Gastroesophageal sphincter (tissue), 4 donors: ENCODE measurements at regions not wholly inside any gene's neighbourhood (a gene's known extent, or its start where the extent isn't known, plus 50 kb on each side); places are given as distances from the start of the nearest gene placed in this dataset.

ENCODE experiments used
- ATAC-seq: fragments of 150-250 bp; one replicate; pipeline ENCODE4 v1.9.1; 2016; ENCODE audit warnings: mild to moderate bottlenecking, moderate library complexity
- H3K27ac ChIP-seq, 4 donors: fragments of 200-600 bp; sonication (generic) in 3 of 4; 1 replicate in 3 of 4; 2 replicates in 1 of 4; pipeline ENCODE4 v1.5.1; 2016 to 2019
- H3K27me3 ChIP-seq: fragments of 200-600 bp; sonication (generic); one replicate; pipeline ENCODE4 v1.5.1; 2019
- H3K36me3 ChIP-seq, 2 donors: fragments of 200-600 bp; sonication (generic); one replicate each; pipeline ENCODE4 v1.5.1; 2019; ENCODE audit warnings: control low read depth in 1 of 2
- H3K4me1 ChIP-seq, 3 donors: fragments of 200-600 bp; sonication (generic); 1 replicate in 2 of 3; 2 replicates in 1 of 3; pipeline ENCODE4 v1.5.1; 2016 to 2019; ENCODE audit warnings: control low read depth in 2 of 3
- H3K4me3 ChIP-seq, 2 donors: fragments of 200-600 bp; sonication (generic); one replicate each; pipeline ENCODE4 v1.5.1; 2019; ENCODE audit warnings: mild to moderate bottlenecking in 1 of 2, moderate library complexity in 1 of 2
- H3K9me3 ChIP-seq, 3 donors: fragments of 200-600 bp; sonication (generic); one replicate each; pipeline ENCODE4 v1.5.1; 2017 to 2019; ENCODE audit warnings: control low read depth in 2 of 3
- CTCF ChIP-seq, 4 experiments: fragments of 200-600 bp in 2 of 4; fragments of 450-650 bp in 2 of 4; sonication (generic) in 1 of 4; IDR thresholded peaks; one replicate each; pipeline ENCODE4 v1.5.1; 2017 to 2019; ENCODE audit warnings: antibody characterized with exemption in 4 of 4, mild to moderate bottlenecking in 2 of 4, moderate library complexity in 2 of 4
- EP300 ChIP-seq: sonication (generic); formaldehyde crosslinking; IDR thresholded peaks from one replicate; pipeline ENCODE4 v1.6.1; 2017; ENCODE audit warnings: antibody characterized with exemption, mild to moderate bottlenecking
- POLR2A ChIP-seq, 2 donors: fragments of 450-650 bp; IDR thresholded peaks; one replicate each; pipeline ENCODE4 v1.6.1; 2017; ENCODE audit warnings: antibody characterized with exemption in 2 of 2, mild to moderate bottlenecking in 2 of 2, moderate library complexity in 1 of 2
- POLR2AphosphoS5 ChIP-seq: sonication (generic); formaldehyde crosslinking; IDR thresholded peaks from one replicate; pipeline ENCODE4 v1.6.1; 2017; ENCODE audit warnings: antibody characterized with exemption
- WGBS, 2 donors: methylation state at CpG; one replicate each; pipeline ENCODE4 v1.1.5; 2018; ENCODE audit warnings: low coverage in 1 of 2; 5-methylcytosine and 5-hydroxymethylcytosine counted together

GRCh38 chr17:77894126-77894956 lies 64.2 kb upstream of the TNRC6C start:
- ATAC-seq: no peak
- TF ChIP-seq POLR2A (IDR thresholded peaks at IDR 0.05): no peak
- TF ChIP-seq EP300: no peak
- no peak for TF ChIP-seq CTCF (IDR thresholded peaks at IDR 0.05)
- no peak for TF ChIP-seq POLR2AphosphoS5
- Histone ChIP-seq H3K27me3 (no peaks in the 10 kb centered on the region), H3K4me1 (peaks cover 0 to 2% (median 0%) of the 10 kb centered on the region in 3 donors), H3K4me3 (no peak overlapping the region), H3K36me3 (no peaks in the 10 kb centered on the region), H3K27ac (no peak overlapping the region), H3K9me3 (no peaks in the 10 kb centered on the region)
- 80 to 100% methylated on average over 4 to 9 of the region's 14 CpGs for WGBS, 2 donors

- 100% methylated on average over 1 to 4 of the region's 6 CpGs for WGBS, 2 donors
- peaks cover 0 to 5% (median 0%) of the 10 kb centered on the region in 3 donors for H3K4me1 ChIP-seq
- no peak overlapping the region for H3K27ac ChIP-seq
- no peak overlapping the region for H3K4me3 ChIP-seq
- ATAC-seq: no peak
- H3K27me3 ChIP-seq: no peaks in the 10 kb centered on the region
- no peaks in the 10 kb centered on the region for H3K36me3 ChIP-seq
- H3K9me3 ChIP-seq: no peaks in the 10 kb centered on the region
- no peak for TF ChIP-seq EP300
- no peak for TF ChIP-seq POLR2AphosphoS5
- TF ChIP-seq POLR2A (IDR thresholded peaks at IDR 0.05): no peak
- TF ChIP-seq CTCF (IDR thresholded peaks at IDR 0.05): no peak
Observed at GRCh38 chr17:77897741-77898301, 60.7 kb upstream of the TNRC6C start.

- WGBS, 2 donors: 80 to 82% methylated on average over 1 to 7 of the region's 18 CpGs
- no peak overlapping the region for H3K4me3 ChIP-seq
- no peaks in the 10 kb centered on the region for H3K36me3 ChIP-seq
- no peak for TF ChIP-seq POLR2AphosphoS5
- no peak for TF ChIP-seq CTCF (IDR thresholded peaks at IDR 0.05)
- no peak for TF ChIP-seq EP300
- TF ChIP-seq POLR2A (IDR thresholded peaks at IDR 0.05): no peak
- H3K9me3 ChIP-seq: no peaks in the 10 kb centered on the region
- ATAC-seq: no peak
- H3K27me3 ChIP-seq: no peaks in the 10 kb centered on the region
- no peak overlapping the region for H3K27ac ChIP-seq
- peaks cover 0 to 5% (median 0%) of the 10 kb centered on the region in 3 donors for H3K4me1 ChIP-seq
Observed at GRCh38 chr17:77898521-77899434, 59.7 kb upstream of the TNRC6C start.

DNA sequence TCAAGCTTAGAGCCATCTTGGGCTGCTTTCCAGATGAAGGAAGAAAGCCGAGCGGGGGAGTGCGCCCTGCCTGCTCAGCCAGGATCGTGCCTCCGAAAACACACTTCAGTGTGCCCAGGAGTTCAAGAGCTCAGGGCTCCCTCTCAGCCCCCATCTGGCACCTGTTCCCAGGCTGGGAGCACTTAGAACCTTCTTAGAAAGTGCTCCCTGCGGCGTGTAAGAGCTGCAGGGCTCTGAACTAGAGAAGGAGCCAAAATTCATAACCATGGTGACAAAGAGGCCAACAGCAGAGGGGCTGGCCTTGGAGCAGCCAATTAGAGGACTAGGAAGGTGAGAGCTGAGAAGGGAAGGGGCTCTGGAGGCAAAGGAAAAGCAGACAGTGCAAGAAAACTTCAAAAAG lies 59.0 kb upstream of the TNRC6C start:
- no peaks in the 10 kb centered on the region for H3K27me3 ChIP-seq
- H3K4me3 ChIP-seq: no peak overlapping the region
- H3K4me1 ChIP-seq: peaks cover 0 to 5% (median 0%) of the 10 kb centered on the region in 3 donors
- no peaks in the 10 kb centered on the region for H3K9me3 ChIP-seq
- TF ChIP-seq EP300 (no peak), POLR2A (IDR thresholded peaks at IDR 0.05) (no peak)
- no peak overlapping the region for H3K27ac ChIP-seq
- 38% methylated on average over 2 of the region's 7 CpGs; no CpG with 5 or more reads in 1 of the 2 donors for WGBS, 2 donors
- H3K36me3 ChIP-seq: no peaks in the 10 kb centered on the region
- no peak for ATAC-seq

- no CpG with 5 or more reads among the region's 2 CpGs for WGBS, 2 donors
- TF ChIP-seq CTCF (IDR thresholded peaks at IDR 0.05) (no peak), POLR2AphosphoS5 (no peak), POLR2A (IDR thresholded peaks at IDR 0.05) (no peak), EP300 (no peak)
- no peak for ATAC-seq
Observed at GRCh38 chr17:77901481-77901880, 57.0 kb upstream of the TNRC6C start.

More at GRCh38 chr17:77901481-77901880, 57.0 kb upstream of the TNRC6C start:
- H3K27me3 ChIP-seq: peaks cover 3% of the 10 kb centered on the region
- no peaks in the 10 kb centered on the region for H3K9me3 ChIP-seq
- H3K27ac ChIP-seq: no peak overlapping the region
- no peaks in the 10 kb centered on the region for H3K36me3 ChIP-seq
- H3K4me1 ChIP-seq: peaks cover 0 to 5% (median 0%) of the 10 kb centered on the region in 3 donors
- no peak overlapping the region for H3K4me3 ChIP-seq
